A549 (cell line): ENCODE measurements at regions not wholly inside any gene's neighbourhood (a gene's known extent, or its start where the extent isn't known, plus 50 kb on each side); places are given as distances from the start of the nearest gene placed in this dataset.

Experiments
- ATAC-seq, 2 experiments: fragments of 200-7000 bp in 1 of 2; fragments of >200 bp in 1 of 2; cut with Nextera tagmentation in 1 of 2; cut with Tn5 transposase in 1 of 2; 3 replicates each; pipeline versions ENCODE4 v1.8.0 to v1.9.1; 2018 to 2020; ENCODE audit warnings: mild to moderate bottlenecking in 1 of 2, moderate library complexity in 1 of 2
- CTCF ChIA-PET: fragments of 300-600 bp; sonication (Branson Sonifier 250); formaldehyde crosslinking; extraction: SDS; loops from one replicate; lab custom pipeline; 2021; ENCODE audit warnings: antibody characterized with exemption, inconsistent platforms; lab: Yijun Ruan, JAX
- POLR2A ChIA-PET: fragments of 350-600 bp; formaldehyde crosslinking; extraction: SDS; loops from one replicate; lab custom pipeline; 2021; ENCODE audit warnings: antibody characterized with exemption, inconsistent platforms; lab: Yijun Ruan, JAX
- DNase-seq, 2 experiments: peaks; one replicate each; pipeline versions ENCODE4 v3.0.0 to v3.0.0-alpha.2; 2011 to 2016; ENCODE audit warnings: low read depth in 1 of 2, low spot score in 1 of 2
- FAIRE-seq: peaks from 2 replicates; lab custom pipeline; 2011; peaks lifted over from hg19 to GRCh38; lab: Jason Lieb, UNC
- H3K27ac ChIP-seq, 2 experiments: fragments of >200 bp; sonication (Bioruptor Twin); formaldehyde crosslinking; 3 replicates each; pipeline ENCODE4 v1.5.1; 2016 to 2017
- H3K4me1 ChIP-seq: fragments of >200 bp; sonication (Bioruptor Twin); formaldehyde crosslinking; 3 replicates; pipeline ENCODE4 v1.6.1; 2016
- H3K4me2 ChIP-seq: fragments of >200 bp; sonication (Bioruptor Twin); formaldehyde crosslinking; 3 replicates; pipeline ENCODE4 v1.6.1; 2016
- H3K4me3 ChIP-seq: fragments of >200 bp; sonication (Bioruptor Twin); formaldehyde crosslinking; 3 replicates; pipeline ENCODE4 v1.5.1; 2016
- H3K9me3 ChIP-seq: fragments of >200 bp; sonication (Bioruptor Twin); formaldehyde crosslinking; 3 replicates; pipeline ENCODE4 v1.6.1; 2016
- BHLHE40 ChIP-seq: IDR thresholded peaks from 2 replicates; pipeline ENCODE4 v1.6.1; 2012; ENCODE audit warnings: low read depth, low read length, inconsistent platforms
- CBX8 ChIP-seq: fragments of 200-600 bp; sonication (generic); IDR thresholded peaks from 2 replicates; pipeline ENCODE4 v1.6.1; 2016
- CEBPB ChIP-seq, 2 experiments: fragments of >200 bp in 1 of 2; sonication (Bioruptor Twin) in 1 of 2; formaldehyde crosslinking in 1 of 2; IDR thresholded peaks; 2 replicates each; pipeline ENCODE4 v1.6.1; 2012 to 2016
- CHD2 ChIP-seq: fragments of 150-350 bp; IDR thresholded peaks from 2 replicates; pipeline ENCODE4 v1.6.1; 2014; ENCODE audit warnings: low read length; ENCODE audit not compliant: partially characterized antibody
- CHD4 ChIP-seq: fragments of 200-600 bp; sonication (generic); IDR thresholded peaks from 2 replicates; pipeline ENCODE4 v1.6.1; 2016; ENCODE audit warnings: antibody characterized with exemption, mild to moderate bottlenecking, borderline replicate concordance
- FOSB ChIP-seq: fragments of 250-450 bp; sonication (Bioruptor Pico); IDR thresholded peaks from 2 replicates; pipeline ENCODE4 v1.5.0; 2020; ENCODE audit warnings: mild to moderate bottlenecking, moderate library complexity
- FOXS1 ChIP-seq: fragments of 250-450 bp; sonication (Bioruptor Pico); IDR thresholded peaks from 2 replicates; pipeline ENCODE4 v1.5.0; 2020; ENCODE audit warnings: mild to moderate bottlenecking, moderate library complexity
- HOXA7 ChIP-seq: fragments of 250-450 bp; sonication (Bioruptor Pico); IDR thresholded peaks from 2 replicates; pipeline ENCODE4 v1.5.0; 2020; ENCODE audit warnings: mild to moderate bottlenecking, moderate library complexity
- HOXB13 ChIP-seq: fragments of 250-450 bp; sonication (Bioruptor Pico); IDR thresholded peaks from 2 replicates; pipeline ENCODE4 v1.5.0; 2020; ENCODE audit warnings: low read depth, mild to moderate bottlenecking, moderate library complexity
- HOXB5 ChIP-seq: fragments of 250-450 bp; sonication (Bioruptor Pico); IDR thresholded peaks from 2 replicates; pipeline ENCODE4 v1.5.0; 2020; ENCODE audit warnings: mild to moderate bottlenecking, moderate library complexity
- JUNB ChIP-seq: fragments of >200 bp; sonication (Bioruptor Twin); formaldehyde crosslinking; IDR thresholded peaks from 2 replicates; pipeline ENCODE4 v1.6.1; 2016
- MAFK ChIP-seq: fragments of 450-650 bp; IDR thresholded peaks from 2 replicates; pipeline ENCODE4 v1.6.1; 2014; ENCODE audit not compliant: partially characterized antibody
- NR3C1 ChIP-seq: fragments of >200 bp; sonication (Bioruptor Twin); formaldehyde crosslinking; IDR thresholded peaks from 3 replicates; pipeline ENCODE4 v1.6.1; 2017
- POLR2A ChIP-seq: IDR thresholded peaks from 2 replicates; pipeline ENCODE4 v1.6.1; 2012; ENCODE audit warnings: mild to moderate bottlenecking, low read length
- POLR2AphosphoS2 ChIP-seq: conservative IDR thresholded peaks from 2 replicates; pipeline ENCODE4 v1.6.1; 2012; ENCODE audit warnings: low read length, improper control_type of control experiment, inconsistent platforms
- RAD21 ChIP-seq, 2 experiments: fragments of >200 bp in 1 of 2; sonication (Bioruptor Twin) in 1 of 2; formaldehyde crosslinking in 1 of 2; IDR thresholded peaks in 1 of 2; conservative IDR thresholded peaks in 1 of 2; 2 replicates in 1 of 2; 3 replicates in 1 of 2; pipeline ENCODE4 v1.6.1; 2012 to 2018; ENCODE audit warnings: inconsistent platforms in 1 of 2
- RARB ChIP-seq: fragments of 250-450 bp; sonication (Bioruptor Pico); IDR thresholded peaks from 2 replicates; pipeline ENCODE4 v1.8.0; 2021; ENCODE audit warnings: mild to moderate bottlenecking, moderate library complexity
- SREBF2 ChIP-seq: fragments of 450-650 bp; IDR thresholded peaks from 2 replicates; pipeline ENCODE4 v1.6.1; 2014; ENCODE audit warnings: mild to moderate bottlenecking, moderate library complexity
- TP53 ChIP-seq: fragments of 250-450 bp; sonication (Bioruptor Pico); IDR thresholded peaks from 2 replicates; pipeline ENCODE4 v1.5.0; 2021; ENCODE audit warnings: mild to moderate bottlenecking, moderate library complexity
- ZC3H11A ChIP-seq: fragments of 450-650 bp; IDR thresholded peaks from 2 replicates; pipeline ENCODE4 v1.6.1; 2014; ENCODE audit warnings: antibody characterized with exemption, mild to moderate bottlenecking
- ZFP36 ChIP-seq: fragments of 450-650 bp; IDR thresholded peaks from 2 replicates; pipeline ENCODE4 v1.6.1; 2014; ENCODE audit warnings: borderline replicate concordance; ENCODE audit not compliant: partially characterized antibody
- whole genome bisulfite sequencing: methylation state at CpG from one replicate; pipeline ENCODE4 v1.1.6; 2017; ENCODE audit errors: missing lambda C conversion rate; 5-methylcytosine and 5-hydroxymethylcytosine counted together
- TF ChIP-seq, protein P1 (sequence below): fragments of 250-450 bp; sonication (Bioruptor Pico); IDR thresholded peaks from 2 replicates; pipeline ENCODE4 v1.5.0; 2021; ENCODE audit warnings: mild to moderate bottlenecking, moderate library complexity, borderline replicate concordance
- TF ChIP-seq, protein P2 (sequence below): fragments of >200 bp; sonication (Bioruptor Twin); formaldehyde crosslinking; IDR thresholded peaks from 2 replicates; pipeline ENCODE4 v1.6.1; 2016
- TF ChIP-seq, protein P3 (sequence below): IDR thresholded peaks from 2 replicates; pipeline ENCODE4 v1.6.1; 2012
- TF ChIP-seq, protein P4 (sequence below): fragments of 150-350 bp; IDR thresholded peaks from 2 replicates; pipeline ENCODE4 v1.6.1; 2014; ENCODE audit warnings: low read depth, mild to moderate bottlenecking, low read length

DNA sequence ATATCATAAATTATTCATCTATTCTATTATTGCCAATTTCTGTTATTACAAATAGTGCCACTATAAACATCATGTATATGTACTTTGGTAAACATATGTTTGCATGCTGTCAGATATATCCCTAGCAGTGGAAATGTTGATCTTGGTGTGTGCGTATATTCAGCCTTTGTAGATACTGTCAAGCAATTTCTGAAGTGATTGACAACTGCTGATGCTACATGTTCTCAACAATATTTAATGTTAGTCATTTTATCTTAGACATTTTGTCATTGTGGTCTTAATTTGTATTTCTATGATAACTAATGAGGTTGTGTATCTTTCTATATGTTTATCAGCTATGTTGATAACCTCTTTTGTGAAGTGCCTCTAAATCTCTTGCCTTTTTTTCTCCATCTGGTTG lies 186.5 kb upstream of the NRG3 start (continued):
- TF ChIP-seq, protein P1, sequence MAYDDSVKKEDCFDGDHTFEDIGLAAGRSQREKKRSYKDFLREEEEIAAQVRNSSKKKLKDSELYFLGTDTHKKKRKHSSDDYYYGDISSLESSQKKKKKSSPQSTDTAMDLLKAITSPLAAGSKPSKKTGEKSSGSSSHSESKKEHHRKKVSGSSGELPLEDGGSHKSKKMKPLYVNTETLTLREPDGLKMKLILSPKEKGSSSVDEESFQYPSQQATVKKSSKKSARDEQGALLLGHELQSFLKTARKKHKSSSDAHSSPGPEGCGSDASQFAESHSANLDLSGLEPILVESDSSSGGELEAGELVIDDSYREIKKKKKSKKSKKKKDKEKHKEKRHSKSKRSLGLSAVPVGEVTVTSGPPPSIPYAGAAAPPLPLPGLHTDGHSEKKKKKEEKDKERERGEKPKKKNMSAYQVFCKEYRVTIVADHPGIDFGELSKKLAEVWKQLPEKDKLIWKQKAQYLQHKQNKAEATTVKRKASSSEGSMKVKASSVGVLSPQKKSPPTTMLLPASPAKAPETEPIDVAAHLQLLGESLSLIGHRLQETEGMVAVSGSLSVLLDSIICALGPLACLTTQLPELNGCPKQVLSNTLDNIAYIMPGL (CRISPR knock-in tag) = no peak
- TF ChIP-seq POLR2AphosphoS2 = no peak
- no peak for TF ChIP-seq CEBPB (IDR thresholded peaks at IDR 0.05)
- no peak for TF ChIP-seq CBX8
- TF ChIP-seq FOSB = no peak

DNA sequence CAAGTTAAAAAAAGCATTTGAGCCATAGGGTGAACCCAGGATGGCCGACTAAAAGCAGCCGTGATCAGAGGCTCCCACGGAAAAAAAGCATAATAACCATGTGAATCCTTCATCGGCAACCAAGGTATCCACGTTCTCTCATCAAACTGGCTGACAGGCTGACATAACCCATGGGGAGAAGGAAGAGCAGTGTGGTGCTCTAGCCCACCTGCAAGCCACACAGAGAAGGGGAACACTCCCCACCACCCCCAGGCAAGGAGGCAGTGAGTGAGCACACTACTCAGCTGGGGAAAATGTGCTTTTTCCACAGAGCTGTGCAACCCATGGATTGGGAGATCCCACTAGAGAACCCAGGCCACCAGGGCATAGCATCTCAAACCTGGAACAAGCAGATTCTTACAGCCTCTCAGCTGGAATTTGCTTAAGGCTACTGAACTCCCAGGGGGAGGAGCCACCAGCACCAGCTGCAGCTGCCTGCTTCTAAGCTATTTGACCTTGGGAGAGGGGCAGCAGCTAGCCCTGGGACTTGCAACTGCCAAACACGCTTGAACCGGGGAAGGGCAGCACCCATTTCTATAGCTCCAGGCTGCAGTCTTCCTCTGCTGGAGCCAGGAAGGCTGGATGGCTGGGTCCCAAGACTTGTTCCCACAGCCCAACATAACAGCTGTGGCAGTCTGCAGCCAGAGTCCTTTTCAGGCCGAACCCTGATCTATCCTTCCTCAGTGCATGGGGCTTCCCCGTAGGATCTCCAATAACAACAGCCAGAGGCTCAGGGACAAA lies 178.2 kb upstream of the NRG3 start:
- TF ChIP-seq RARB (CRISPR knock-in tag) = no peak
- TF ChIP-seq CEBPB (IDR thresholded peaks at IDR 0.05) = no peak
- TF ChIP-seq HOXA7 = no peak
- no peak for TF ChIP-seq JUNB
- TF ChIP-seq MAFK = no peak
- TF ChIP-seq, all 56 proteins: peak for 0
- DNase-seq (no peak), ATAC-seq (no peak), FAIRE-seq (no peak)
- WGBS = 14% methylated on average over 8 of the region's 9 CpGs
- no peaks in the 10 kb centered on the region for H3K4me1 ChIP-seq
- H3K4me2 ChIP-seq = no peak overlapping the region
- no peak overlapping the region for H3K4me3 ChIP-seq
- peaks cover under 1% of the 10 kb centered on the region; the same call in 2 of the 3 replicates for H3K9me3 ChIP-seq
- H3K27ac ChIP-seq = no peak overlapping the region
- ChIA-PET POLR2A (no interaction called here), CTCF (no interaction called here)

DNA sequence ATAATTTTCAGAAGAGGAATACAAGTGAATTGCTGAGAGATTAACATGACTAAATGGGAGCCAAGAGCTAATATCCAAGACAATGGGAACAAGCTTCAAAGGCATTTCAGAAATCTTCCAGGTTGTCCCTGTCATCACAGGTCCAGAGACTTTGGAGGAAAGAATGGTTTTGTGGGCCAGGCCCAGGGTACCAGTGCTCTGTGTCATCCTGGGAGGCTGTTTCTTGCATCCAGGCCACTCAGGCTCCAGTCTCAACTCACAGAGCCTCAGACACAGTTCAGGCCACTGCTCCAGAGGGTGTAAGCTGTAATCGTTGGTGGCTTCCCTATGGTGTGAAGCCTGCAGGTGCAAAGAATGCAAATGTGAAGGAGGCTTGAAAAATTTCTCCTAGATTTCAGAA lies 170.4 kb upstream of the NRG3 start:
- 0% methylated on average over 1 of the region's 1 CpG for WGBS
- POLR2A ChIA-PET = no interaction called here
- Histone ChIP-seq H3K4me3 (no peak overlapping the region), H3K4me1 (no peaks in the 10 kb centered on the region), H3K9me3 (no peaks in the 10 kb centered on the region), H3K4me2 (no peak overlapping the region), H3K27ac (no peak overlapping the region)
- no peak for FAIRE-seq
- ATAC-seq = no peak
- no peak for DNase-seq
- CTCF ChIA-PET = no interaction called here
- no peak for TF ChIP-seq MAFK
- no peak for TF ChIP-seq ZFP36
- TF ChIP-seq POLR2A = no peak
- TF ChIP-seq RARB (CRISPR knock-in tag) = no peak
- TF ChIP-seq, protein P2, sequence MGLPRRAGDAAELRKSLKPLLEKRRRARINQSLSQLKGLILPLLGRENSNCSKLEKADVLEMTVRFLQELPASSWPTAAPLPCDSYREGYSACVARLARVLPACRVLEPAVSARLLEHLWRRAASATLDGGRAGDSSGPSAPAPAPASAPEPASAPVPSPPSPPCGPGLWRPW = no peak
- TF ChIP-seq TP53 (CRISPR knock-in tag) = no peak
- no peak for TF ChIP-seq RAD21 (conservative IDR thresholded peaks at IDR 0.05 in 1 of 2, IDR thresholded peaks at IDR 0.05 in 1 of 2)

DNA sequence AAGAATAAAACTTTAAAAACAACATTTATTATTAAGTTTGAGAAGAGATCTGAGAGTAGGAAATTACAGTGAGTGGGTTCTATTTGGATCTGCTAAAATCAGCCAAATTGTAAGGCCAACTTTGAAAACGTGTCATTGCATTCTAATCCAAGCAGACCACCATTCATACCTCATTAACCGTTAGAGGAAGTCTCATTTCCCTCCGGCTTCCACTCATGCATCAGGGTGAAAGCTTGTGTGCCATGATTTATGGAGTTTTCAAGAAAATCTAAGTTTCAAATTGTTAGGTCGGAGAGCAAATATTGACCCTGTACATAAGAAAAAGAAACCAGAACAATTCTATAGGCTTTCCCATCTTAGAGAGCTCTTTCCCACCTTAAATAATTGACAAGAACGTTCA lies 166.6 kb upstream of the NRG3 start:
- ATAC-seq (no peak), DNase-seq (no peak), FAIRE-seq (no peak)
- no peaks in the 10 kb centered on the region for H3K9me3 ChIP-seq
- H3K4me1 ChIP-seq = no peaks in the 10 kb centered on the region
- no peak overlapping the region for H3K4me3 ChIP-seq
- TF ChIP-seq HOXA7 (no peak), BHLHE40 (no peak), CHD4 (no peak)
- no peak overlapping the region for H3K4me2 ChIP-seq
- ChIA-PET POLR2A (no interaction called here), CTCF (no interaction called here)
- no peak overlapping the region for H3K27ac ChIP-seq
- WGBS = 2% methylated on average over 5 of the region's 5 CpGs

DNA sequence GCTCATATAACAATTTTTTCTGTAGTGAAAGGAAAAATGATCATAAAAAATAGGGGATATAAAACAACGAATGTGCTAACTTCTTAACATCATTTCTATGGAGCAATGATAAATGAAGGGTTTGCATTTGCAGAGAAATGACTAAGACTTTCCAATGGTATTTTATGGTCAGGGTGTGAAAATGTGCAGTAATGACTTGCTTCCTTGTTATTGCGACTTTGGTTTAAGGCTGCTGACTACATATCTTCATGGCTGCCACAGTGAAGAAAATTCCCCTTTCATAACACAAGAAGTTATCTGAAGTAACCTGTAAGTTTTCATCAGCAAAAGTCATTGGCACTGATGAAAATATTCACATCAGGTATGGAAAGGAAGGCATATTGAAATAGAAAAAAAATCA lies 166.1 kb upstream of the NRG3 start:
- 10% methylated on average over 2 of the region's 2 CpGs for WGBS
- Histone ChIP-seq H3K27ac (no peak overlapping the region), H3K4me2 (no peak overlapping the region), H3K9me3 (no peaks in the 10 kb centered on the region), H3K4me3 (no peak overlapping the region), H3K4me1 (no peaks in the 10 kb centered on the region)
- DNase-seq = no peak
- FAIRE-seq = no peak
- ChIA-PET CTCF (no interaction called here), POLR2A (no interaction called here)
- ATAC-seq = no peak
- TF ChIP-seq POLR2A (no peak), NR3C1 (no peak), CHD2 (no peak), HOXB13 (CRISPR knock-in tag) (no peak), HOXB5 (CRISPR knock-in tag) (no peak), ZC3H11A (no peak), FOXS1 (CRISPR knock-in tag) (no peak), RAD21 (conservative IDR thresholded peaks at IDR 0.05 in 1 of 2, IDR thresholded peaks at IDR 0.05 in 1 of 2) (no peak), SREBF2 (no peak), HOXA7 (no peak)
- TF ChIP-seq, protein P3, sequence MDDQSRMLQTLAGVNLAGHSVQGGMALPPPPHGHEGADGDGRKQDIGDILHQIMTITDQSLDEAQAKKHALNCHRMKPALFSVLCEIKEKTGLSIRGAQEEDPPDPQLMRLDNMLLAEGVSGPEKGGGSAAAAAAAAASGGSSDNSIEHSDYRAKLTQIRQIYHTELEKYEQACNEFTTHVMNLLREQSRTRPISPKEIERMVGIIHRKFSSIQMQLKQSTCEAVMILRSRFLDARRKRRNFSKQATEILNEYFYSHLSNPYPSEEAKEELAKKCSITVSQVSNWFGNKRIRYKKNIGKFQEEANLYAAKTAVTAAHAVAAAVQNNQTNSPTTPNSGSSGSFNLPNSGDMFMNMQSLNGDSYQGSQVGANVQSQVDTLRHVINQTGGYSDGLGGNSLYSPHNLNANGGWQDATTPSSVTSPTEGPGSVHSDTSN = no peak
- TF ChIP-seq, protein P2 = no peak
- TF ChIP-seq, protein P4, sequence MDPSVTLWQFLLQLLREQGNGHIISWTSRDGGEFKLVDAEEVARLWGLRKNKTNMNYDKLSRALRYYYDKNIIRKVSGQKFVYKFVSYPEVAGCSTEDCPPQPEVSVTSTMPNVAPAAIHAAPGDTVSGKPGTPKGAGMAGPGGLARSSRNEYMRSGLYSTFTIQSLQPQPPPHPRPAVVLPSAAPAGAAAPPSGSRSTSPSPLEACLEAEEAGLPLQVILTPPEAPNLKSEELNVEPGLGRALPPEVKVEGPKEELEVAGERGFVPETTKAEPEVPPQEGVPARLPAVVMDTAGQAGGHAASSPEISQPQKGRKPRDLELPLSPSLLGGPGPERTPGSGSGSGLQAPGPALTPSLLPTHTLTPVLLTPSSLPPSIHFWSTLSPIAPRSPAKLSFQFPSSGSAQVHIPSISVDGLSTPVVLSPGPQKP = no peak
